Liver (tissue), 8 donors: ENCODE measurements at regions not wholly inside any gene's neighbourhood (a gene's known extent, or its start where the extent isn't known, plus 50 kb on each side); places are given as distances from the start of the nearest gene placed in this dataset.

ENCODE experiments used
- DNase-seq: peaks from one replicate; pipeline ENCODE4 v3.0.0-alpha.2; 2017; ENCODE audit warnings: low spot score
- H3K27ac ChIP-seq, 2 donors: one replicate each; pipeline ENCODE4 v1.7.0; 2013; ENCODE audit warnings: inconsistent platforms in 2 of 2, low read length in 2 of 2, control low read depth in 1 of 2, low read depth in 1 of 2, mild to moderate bottlenecking in 1 of 2
- H3K27me3 ChIP-seq, 4 donors: one replicate each; pipeline versions ENCODE4 v1.6.1 to v1.7.0; 2013; ENCODE audit warnings: low read length in 3 of 4, inconsistent platforms in 1 of 4, mild to moderate bottlenecking in 1 of 4, moderate library complexity in 1 of 4; ENCODE audit not compliant: control insufficient read depth in 4 of 4, insufficient read depth in 4 of 4
- H3K36me3 ChIP-seq, 4 donors: one replicate each; pipeline versions ENCODE4 v1.6.1 to v1.7.0; 2013; ENCODE audit warnings: low read length in 3 of 4, mild to moderate bottlenecking in 3 of 4, low read depth in 1 of 4, moderate library complexity in 1 of 4; ENCODE audit not compliant: control insufficient read depth in 4 of 4, insufficient read depth in 3 of 4
- H3K4me1 ChIP-seq, 4 donors: one replicate each; pipeline versions ENCODE4 v1.6.1 to v1.7.0; 2013; ENCODE audit warnings: low read length in 3 of 4, mild to moderate bottlenecking in 3 of 4, moderate library complexity in 1 of 4; ENCODE audit not compliant: control insufficient read depth in 4 of 4, insufficient read depth in 4 of 4
- H3K4me3 ChIP-seq, 3 donors: one replicate each; pipeline versions ENCODE4 v1.6.1 to v1.7.0; 2013; ENCODE audit warnings: low read length in 3 of 3, control low read depth in 1 of 3, low read depth in 1 of 3, mild to moderate bottlenecking in 1 of 3
- H3K9ac ChIP-seq, 2 donors: one replicate each; pipeline ENCODE4 v1.7.0; 2013; ENCODE audit warnings: low read length in 2 of 2, mild to moderate bottlenecking in 2 of 2, moderate library complexity in 2 of 2, control low read depth in 1 of 2, low read depth in 1 of 2
- H3K9me3 ChIP-seq, 4 donors: one replicate each; pipeline versions ENCODE4 v1.6.1 to v1.7.0; 2013; ENCODE audit warnings: low read length in 3 of 4; ENCODE audit not compliant: control insufficient read depth in 4 of 4
- ATF3 ChIP-seq: IDR thresholded peaks from 2 replicates; pipeline ENCODE4 v1.6.1; 2016; ENCODE audit warnings: antibody characterized with exemption
- CTCF ChIP-seq: fragments of 150-350 bp; IDR thresholded peaks from 2 replicates; pipeline ENCODE4 v1.5.1; 2017; ENCODE audit warnings: improper control_type of control experiment, low read depth, low read length; ENCODE audit not compliant: missing input control
- EGR1 ChIP-seq, 2 donors: IDR thresholded peaks; 2 replicates each; pipeline ENCODE4 v1.6.1; 2016 to 2018; ENCODE audit warnings: antibody characterized with exemption in 2 of 2, low read depth in 2 of 2
- FOXA1 ChIP-seq: IDR thresholded peaks from 2 replicates; pipeline ENCODE4 v1.6.1; 2016; ENCODE audit warnings: antibody characterized with exemption
- FOXA2 ChIP-seq: IDR thresholded peaks from 2 replicates; pipeline ENCODE4 v1.6.1; 2016; ENCODE audit warnings: antibody characterized with exemption
- GABPA ChIP-seq, 2 donors: IDR thresholded peaks in 1 of 2; conservative IDR thresholded peaks in 1 of 2; 2 replicates each; pipeline ENCODE4 v1.6.1; 2016; ENCODE audit warnings: antibody characterized with exemption in 2 of 2, mild to moderate bottlenecking in 1 of 2, moderate library complexity in 1 of 2
- HNF4A ChIP-seq, 2 donors: conservative IDR thresholded peaks; 2 replicates each; pipeline ENCODE4 v1.6.1; 2016; ENCODE audit warnings: antibody characterized with exemption in 2 of 2, mild to moderate bottlenecking in 2 of 2
- HNF4G ChIP-seq: IDR thresholded peaks from 2 replicates; pipeline ENCODE4 v1.6.1; 2016; ENCODE audit warnings: antibody characterized with exemption
- JUND ChIP-seq, 2 donors: IDR thresholded peaks; 2 replicates each; pipeline ENCODE4 v1.6.1; 2016; ENCODE audit warnings: antibody characterized with exemption in 2 of 2
- MAX ChIP-seq: IDR thresholded peaks from 2 replicates; pipeline ENCODE4 v1.6.1; 2016; ENCODE audit warnings: antibody characterized with exemption
- NR2F2 ChIP-seq: IDR thresholded peaks from 2 replicates; pipeline ENCODE4 v1.6.1; 2016; ENCODE audit warnings: antibody characterized with exemption
- RAD21 ChIP-seq, 2 donors: IDR thresholded peaks; 2 replicates each; pipeline ENCODE4 v1.6.1; 2016; ENCODE audit warnings: antibody characterized with exemption in 2 of 2, mild to moderate bottlenecking in 2 of 2
- REST ChIP-seq: IDR thresholded peaks from 2 replicates; pipeline ENCODE4 v1.6.1; 2016; ENCODE audit warnings: antibody characterized with exemption, mild to moderate bottlenecking
- RXRA ChIP-seq, 2 donors: IDR thresholded peaks; 2 replicates each; pipeline ENCODE4 v1.6.1; 2017 to 2018; ENCODE audit warnings: antibody characterized with exemption in 2 of 2, mild to moderate bottlenecking in 1 of 2
- SP1 ChIP-seq: IDR thresholded peaks from 2 replicates; pipeline ENCODE4 v1.6.1; 2018; ENCODE audit warnings: antibody characterized with exemption, mild to moderate bottlenecking
- TAF1 ChIP-seq: conservative IDR thresholded peaks from 2 replicates; pipeline ENCODE4 v1.6.1; 2016; ENCODE audit warnings: antibody characterized with exemption, mild to moderate bottlenecking
- YY1 ChIP-seq: IDR thresholded peaks from 2 replicates; pipeline ENCODE4 v1.6.1; 2016; ENCODE audit warnings: antibody characterized with exemption, mild to moderate bottlenecking
- ZBTB33 ChIP-seq: IDR thresholded peaks from 2 replicates; pipeline ENCODE4 v1.6.1; 2016; ENCODE audit warnings: antibody characterized with exemption
- WGBS: extraction: QIAGEN DNeasy Blood & Tissue Kit; methylation state at CpG from one replicate; pipeline ENCODE4 v1.1.7; 2013; 5-methylcytosine and 5-hydroxymethylcytosine counted together
- donor health status: healthy.
- donor health status: healthy.
- donor health status: healthy.
- donor health status: healthy.
- donor health status: healthy.

GRCh38 chr1:37318490-37318889 is 155.9 kb upstream of the ZC3H12A start:
- H3K9me3 ChIP-seq: no peaks in the 10 kb centered on the region
- no peaks in the 10 kb centered on the region for H3K36me3 ChIP-seq
- no peak overlapping the region for H3K9ac ChIP-seq
- 42% methylated on average over 20 of the region's 20 CpGs for WGBS
- TF ChIP-seq TAF1 (no peak), MAX (no peak), FOXA2 (no peak), YY1 (no peak), ATF3 (no peak), SP1 (no peak), CTCF (no peak), EGR1 (IDR thresholded peaks at IDR 0.05; ENCODE audit: low read depth in 2 of 2) (no peak)
- peaks cover 0 to 9% (median 3%) of the 10 kb centered on the region in 4 donors for H3K27me3 ChIP-seq
- H3K4me1 ChIP-seq: peaks cover 0 to 7% (median 2%) of the 10 kb centered on the region in 4 donors
- H3K4me3 ChIP-seq: no peak overlapping the region
- H3K27ac ChIP-seq: no peak overlapping the region
- DNase-seq: no peak

GRCh38 chr1:37319284-37319683 is 155.1 kb upstream of the ZC3H12A start:
- 90% methylated on average over 5 of the region's 5 CpGs for WGBS
- peaks cover 0 to 9% (median 3%) of the 10 kb centered on the region in 4 donors for H3K27me3 ChIP-seq
- TF ChIP-seq RXRA (IDR thresholded peaks at IDR 0.05) (no peak), CTCF (no peak), FOXA1 (no peak), TAF1 (no peak), EGR1 (IDR thresholded peaks at IDR 0.05; ENCODE audit: low read depth in 2 of 2) (no peak), REST (no peak), FOXA2 (no peak), MAX (no peak), HNF4A (conservative IDR thresholded peaks at IDR 0.05) (no peak), GABPA (IDR thresholded peaks at IDR 0.05 in 1 of 2, conservative IDR thresholded peaks at IDR 0.05 in 1 of 2) (no peak), RAD21 (IDR thresholded peaks at IDR 0.05) (no peak), HNF4G (no peak), ZBTB33 (no peak), SP1 (no peak), ATF3 (no peak), YY1 (no peak), NR2F2 (no peak), JUND (IDR thresholded peaks at IDR 0.05) (no peak)

More at GRCh38 chr1:37319284-37319683, 155.1 kb upstream of the ZC3H12A start:
- no peak for DNase-seq
- Histone ChIP-seq H3K36me3 (no peaks in the 10 kb centered on the region), H3K4me3 (no peak overlapping the region), H3K27ac (no peak overlapping the region), H3K9ac (no peak overlapping the region), H3K9me3 (peaks cover 0 to 3% (median 1%) of the 10 kb centered on the region in 4 donors), H3K4me1 (peaks cover 0 to 7% (median 2%) of the 10 kb centered on the region in 4 donors)
